ENCODE measurements at regions not wholly inside any gene's neighbourhood (a gene's known extent, or its start where the extent isn't known, plus 50 kb on each side); places are given as distances from the start of the nearest gene placed in this dataset.

DNA sequence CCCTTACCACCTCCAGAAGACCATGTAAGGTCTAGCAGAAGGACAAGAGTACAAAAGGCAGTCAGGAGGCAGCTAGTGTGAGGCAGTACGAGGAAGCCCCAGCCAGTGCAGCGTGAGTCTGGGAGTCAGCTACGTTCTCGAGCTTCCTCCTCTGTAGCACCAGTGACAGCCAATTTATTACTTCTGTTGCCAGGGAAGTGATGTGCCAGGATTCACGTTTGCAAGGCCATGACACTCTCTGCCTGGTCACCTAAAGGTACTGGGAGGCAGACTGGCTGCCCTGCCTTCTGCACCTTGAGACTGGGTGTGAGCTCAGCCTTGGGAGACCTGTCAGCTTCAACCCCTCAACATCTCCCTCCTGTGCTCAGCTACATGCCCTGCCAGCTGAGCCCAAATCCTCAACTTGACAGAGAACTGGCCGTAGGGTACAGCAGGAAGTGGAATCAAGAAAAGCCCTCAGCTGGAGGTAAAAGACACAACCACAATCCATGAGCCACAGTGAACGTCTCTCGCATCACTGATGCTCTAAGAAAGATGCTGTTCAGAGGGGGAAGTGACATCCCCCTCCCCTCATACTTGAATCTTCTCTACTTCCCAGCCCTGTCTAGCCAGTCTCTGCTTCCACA, 182.5 kb upstream of the RGS6 start:
- H3K23ac ChIP-seq (ENCODE audit: insufficient read length, low read depth, low read length) = no peak overlapping the region
- peak overlapping the region; percentile 31; the same call in 1 of the 2 replicates for H3K14ac ChIP-seq (ENCODE audit: insufficient read depth, low read length)
- H4K91ac ChIP-seq (ENCODE audit: insufficient read length, low read depth, low read length) = no peak overlapping the region
- H4K8ac ChIP-seq (replicated peaks; ENCODE audit: insufficient read length, low read depth, low read length) = no peak overlapping the region
- no peak overlapping the region for H2BK5ac ChIP-seq (ENCODE audit: insufficient read length, low read length)
- Mint-ChIP-seq H3K27ac (no peak overlapping the region), H3K4me3 (no peak overlapping the region), H3K9me3 (peaks cover 19 to 24% of the 10 kb centered on the region in 2 experiments), H3K4me1 (peaks cover 16% of the 10 kb centered on the region in 2 experiments), H3K36me3 (ENCODE audit: insufficient read depth in 1 of 3, low read depth in 3 of 3) (peaks cover 13 to 15% (median 13%) of the 10 kb centered on the region in 3 experiments), H3K27me3 (ENCODE audit: low read depth) (peaks cover 8% of the 10 kb centered on the region)
- H3T11ph ChIP-seq (ENCODE audit: low read length) = no peak overlapping the region
- H2BK120ac ChIP-seq (ENCODE audit: low read depth, low read length, poor library complexity, severe bottlenecking) = no peak overlapping the region
- H3K9me3 ChIP-seq (ENCODE audit: control insufficient read depth, low read depth, low read length) = no peaks in the 10 kb centered on the region
- no peak overlapping the region for H3K4ac ChIP-seq (ENCODE audit: low read depth, low read length)
- no CpG with 5 or more reads among the region's 8 CpGs for WGBS (ENCODE audit: extremely low coverage, insufficient read length, low lambda C conversion rate)
- no peaks in the 10 kb centered on the region for H3K4me1 ChIP-seq (ENCODE audit: insufficient read depth, low read length)
- no peak overlapping the region for H2BK20ac ChIP-seq (ENCODE audit: low read depth, low read length, poor library complexity, severe bottlenecking)
- no peak overlapping the region for H3K18ac ChIP-seq (ENCODE audit: insufficient read length, low read depth, low read length)
- TF ChIP-seq, protein P1, sequence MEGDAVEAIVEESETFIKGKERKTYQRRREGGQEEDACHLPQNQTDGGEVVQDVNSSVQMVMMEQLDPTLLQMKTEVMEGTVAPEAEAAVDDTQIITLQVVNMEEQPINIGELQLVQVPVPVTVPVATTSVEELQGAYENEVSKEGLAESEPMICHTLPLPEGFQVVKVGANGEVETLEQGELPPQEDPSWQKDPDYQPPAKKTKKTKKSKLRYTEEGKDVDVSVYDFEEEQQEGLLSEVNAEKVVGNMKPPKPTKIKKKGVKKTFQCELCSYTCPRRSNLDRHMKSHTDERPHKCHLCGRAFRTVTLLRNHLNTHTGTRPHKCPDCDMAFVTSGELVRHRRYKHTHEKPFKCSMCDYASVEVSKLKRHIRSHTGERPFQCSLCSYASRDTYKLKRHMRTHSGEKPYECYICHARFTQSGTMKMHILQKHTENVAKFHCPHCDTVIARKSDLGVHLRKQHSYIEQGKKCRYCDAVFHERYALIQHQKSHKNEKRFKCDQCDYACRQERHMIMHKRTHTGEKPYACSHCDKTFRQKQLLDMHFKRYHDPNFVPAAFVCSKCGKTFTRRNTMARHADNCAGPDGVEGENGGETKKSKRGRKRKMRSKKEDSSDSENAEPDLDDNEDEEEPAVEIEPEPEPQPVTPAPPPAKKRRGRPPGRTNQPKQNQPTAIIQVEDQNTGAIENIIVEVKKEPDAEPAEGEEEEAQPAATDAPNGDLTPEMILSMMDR (conservative IDR thresholded peaks at IDR 0.05) = no peak
- no peaks in the 10 kb centered on the region for H3K79me2 ChIP-seq (ENCODE audit: insufficient read depth, low read length)
- no peak overlapping the region for H3K9ac ChIP-seq (ENCODE audit: extremely low read depth, insufficient read length, low read length)
- H3K56ac ChIP-seq (ENCODE audit: insufficient read length, low read depth, low read length) = no peak overlapping the region
- no peaks in the 10 kb centered on the region for H4K20me1 ChIP-seq (ENCODE audit: control insufficient read depth, insufficient read depth, insufficient read length)
- H3K79me1 ChIP-seq (ENCODE audit: insufficient read depth, low read depth, low read length, poor library complexity, severe bottlenecking) = no peaks in the 10 kb centered on the region
- no peak overlapping the region for H3K4me2 ChIP-seq (ENCODE audit: insufficient read depth, insufficient read length, low read length)
- H3K27me3 ChIP-seq (ENCODE audit: insufficient read depth, low read length) = no peaks in the 10 kb centered on the region
- H3K23me2 ChIP-seq (ENCODE audit: insufficient read length, low read depth, low read length, poor library complexity, severe bottlenecking) = no peaks in the 10 kb centered on the region
- no peak overlapping the region for H4K5ac ChIP-seq (ENCODE audit: insufficient read length, low read depth, low read length)
- H2AFZ ChIP-seq (ENCODE audit: low read length) = no peak overlapping the region
- no peak overlapping the region for H2AK5ac ChIP-seq (ENCODE audit: insufficient read length, low read length)
- H2BK15ac ChIP-seq (ENCODE audit: low read depth, low read length) = no peak overlapping the region
- no peak overlapping the region for H2BK12ac ChIP-seq (ENCODE audit: insufficient read length, low read depth, low read length)
- no peak for DNase-seq
- H3K27ac ChIP-seq (ENCODE audit: insufficient read length, low read depth, low read length) = no peak overlapping the region
